Neural progenitor cell (in vitro differentiated cells): ENCODE measurements at regions not wholly inside any gene's neighbourhood (a gene's known extent, or its start where the extent isn't known, plus 50 kb on each side); places are given as distances from the start of the nearest gene placed in this dataset.

Experiments
- EZH2 ChIP-seq: fragments of 200-600 bp; sonication (generic); IDR thresholded peaks from 2 replicates; pipeline ENCODE4 v1.6.1; 2017; ENCODE audit warnings: antibody characterized with exemption, mild to moderate bottlenecking, moderate library complexity
- EZH2phosphoT487 ChIP-seq: fragments of 200-600 bp; sonication (generic); IDR thresholded peaks from 2 replicates; pipeline ENCODE4 v1.6.1; 2017; ENCODE audit warnings: antibody characterized with exemption
- TF ChIP-seq, protein P1 (sequence below): fragments of 200-600 bp; sonication (generic); IDR thresholded peaks from 2 replicates; pipeline ENCODE4 v1.5.1; 2017; ENCODE audit warnings: antibody characterized with exemption, mild to moderate bottlenecking

GRCh38 chr3:145959457-145960088 is 201.4 kb downstream of the PLOD2 start:
- TF ChIP-seq, protein P1, sequence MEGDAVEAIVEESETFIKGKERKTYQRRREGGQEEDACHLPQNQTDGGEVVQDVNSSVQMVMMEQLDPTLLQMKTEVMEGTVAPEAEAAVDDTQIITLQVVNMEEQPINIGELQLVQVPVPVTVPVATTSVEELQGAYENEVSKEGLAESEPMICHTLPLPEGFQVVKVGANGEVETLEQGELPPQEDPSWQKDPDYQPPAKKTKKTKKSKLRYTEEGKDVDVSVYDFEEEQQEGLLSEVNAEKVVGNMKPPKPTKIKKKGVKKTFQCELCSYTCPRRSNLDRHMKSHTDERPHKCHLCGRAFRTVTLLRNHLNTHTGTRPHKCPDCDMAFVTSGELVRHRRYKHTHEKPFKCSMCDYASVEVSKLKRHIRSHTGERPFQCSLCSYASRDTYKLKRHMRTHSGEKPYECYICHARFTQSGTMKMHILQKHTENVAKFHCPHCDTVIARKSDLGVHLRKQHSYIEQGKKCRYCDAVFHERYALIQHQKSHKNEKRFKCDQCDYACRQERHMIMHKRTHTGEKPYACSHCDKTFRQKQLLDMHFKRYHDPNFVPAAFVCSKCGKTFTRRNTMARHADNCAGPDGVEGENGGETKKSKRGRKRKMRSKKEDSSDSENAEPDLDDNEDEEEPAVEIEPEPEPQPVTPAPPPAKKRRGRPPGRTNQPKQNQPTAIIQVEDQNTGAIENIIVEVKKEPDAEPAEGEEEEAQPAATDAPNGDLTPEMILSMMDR: no peak
- TF ChIP-seq EZH2 (no peak), EZH2phosphoT487 (no peak)
